Prostate gland (tissue), 2 donors: ENCODE measurements at regions not wholly inside any gene's neighbourhood (a gene's known extent, or its start where the extent isn't known, plus 50 kb on each side); places are given as distances from the start of the nearest gene placed in this dataset.

Experiments used
- POLR2A ChIP-seq: fragments of 450-650 bp; IDR thresholded peaks from one replicate; pipeline ENCODE4 v1.6.1; 2016; ENCODE audit warnings: antibody characterized with exemption, mild to moderate bottlenecking
- POLR2AphosphoS5 ChIP-seq: sonication (generic); formaldehyde crosslinking; IDR thresholded peaks from one replicate; pipeline ENCODE4 v1.6.1; 2017; ENCODE audit warnings: antibody characterized with exemption
- TF ChIP-seq, protein P1 (sequence below), 4 experiments: fragments of 200-600 bp in 2 of 4; fragments of 450-650 bp in 2 of 4; sonication (generic) in 2 of 4; IDR thresholded peaks; 1 replicate in 3 of 4; 2 replicates in 1 of 4; pipeline ENCODE4 v1.5.1; 2016 to 2019; ENCODE audit warnings: antibody characterized with exemption in 4 of 4, mild to moderate bottlenecking in 2 of 4, moderate library complexity in 2 of 4

- TF ChIP-seq, protein P1, sequence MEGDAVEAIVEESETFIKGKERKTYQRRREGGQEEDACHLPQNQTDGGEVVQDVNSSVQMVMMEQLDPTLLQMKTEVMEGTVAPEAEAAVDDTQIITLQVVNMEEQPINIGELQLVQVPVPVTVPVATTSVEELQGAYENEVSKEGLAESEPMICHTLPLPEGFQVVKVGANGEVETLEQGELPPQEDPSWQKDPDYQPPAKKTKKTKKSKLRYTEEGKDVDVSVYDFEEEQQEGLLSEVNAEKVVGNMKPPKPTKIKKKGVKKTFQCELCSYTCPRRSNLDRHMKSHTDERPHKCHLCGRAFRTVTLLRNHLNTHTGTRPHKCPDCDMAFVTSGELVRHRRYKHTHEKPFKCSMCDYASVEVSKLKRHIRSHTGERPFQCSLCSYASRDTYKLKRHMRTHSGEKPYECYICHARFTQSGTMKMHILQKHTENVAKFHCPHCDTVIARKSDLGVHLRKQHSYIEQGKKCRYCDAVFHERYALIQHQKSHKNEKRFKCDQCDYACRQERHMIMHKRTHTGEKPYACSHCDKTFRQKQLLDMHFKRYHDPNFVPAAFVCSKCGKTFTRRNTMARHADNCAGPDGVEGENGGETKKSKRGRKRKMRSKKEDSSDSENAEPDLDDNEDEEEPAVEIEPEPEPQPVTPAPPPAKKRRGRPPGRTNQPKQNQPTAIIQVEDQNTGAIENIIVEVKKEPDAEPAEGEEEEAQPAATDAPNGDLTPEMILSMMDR (IDR thresholded peaks at IDR 0.05) = no peak
- TF ChIP-seq POLR2AphosphoS5 (no peak), POLR2A (no peak)
Measured at GRCh38 chr20:57003012-57003411, 263.4 kb downstream of the BMP7 start.
